ENCODE measurements at regions not wholly inside any gene's neighbourhood (a gene's known extent, or its start where the extent isn't known, plus 50 kb on each side); places are given as distances from the start of the nearest gene placed in this dataset.
"Not testable (repeated sequence)": the region's sequence is repeated elsewhere in the genome, so short reads cannot be mapped to it uniquely, and the experiment has no call there.

DNA sequence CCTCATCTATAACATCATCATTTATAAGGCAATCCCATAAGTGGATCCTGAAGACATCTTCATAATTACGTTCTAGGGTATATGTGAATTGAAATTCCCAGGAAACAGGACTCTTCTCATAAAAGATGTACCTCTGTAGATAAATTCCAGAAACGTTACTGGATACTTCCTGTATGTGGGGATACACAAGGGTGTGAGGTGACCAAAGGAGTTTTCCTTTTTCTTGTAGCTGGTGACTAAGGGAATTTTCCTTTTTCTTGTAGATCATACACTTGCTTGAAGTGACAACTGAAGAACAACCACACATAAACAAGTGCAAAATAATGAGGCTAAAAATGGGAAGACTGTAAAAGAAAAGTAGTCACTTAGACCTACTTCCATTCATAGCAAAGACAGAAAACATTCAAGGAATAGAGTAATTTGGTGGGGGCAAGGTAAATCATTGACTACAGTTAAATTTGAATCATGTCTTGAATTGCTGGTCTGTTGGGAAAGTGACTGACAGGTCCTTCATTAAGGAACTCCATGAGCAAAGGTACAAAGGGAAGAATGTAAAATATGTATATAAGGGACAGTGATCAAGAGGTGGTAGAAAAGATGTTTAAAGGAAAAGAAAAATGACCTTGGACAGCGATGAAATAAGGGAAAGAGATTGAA is 53.2 kb upstream of the UBE2E3 start:
- DNase-seq (ENCODE audit: low read depth) = no peak

DNA sequence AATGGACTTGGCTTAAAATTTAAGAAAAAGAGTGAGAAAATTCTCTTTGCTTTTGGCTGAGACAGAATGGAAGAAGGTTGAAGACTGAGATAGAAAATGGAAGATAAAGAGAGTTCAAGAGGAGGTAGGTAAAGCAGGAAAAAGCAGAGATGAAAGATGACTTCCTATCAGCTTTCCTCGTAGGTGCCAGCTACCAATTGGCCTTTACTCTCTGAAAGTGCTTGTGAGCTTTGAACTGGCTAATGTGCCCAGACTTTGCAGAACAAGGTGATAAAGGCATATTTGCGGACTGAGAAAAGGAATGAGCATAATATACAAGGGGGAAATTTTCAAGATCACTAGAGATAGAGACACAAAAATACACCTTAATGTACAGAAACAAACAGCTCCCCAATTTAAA is 54.7 kb upstream of the UBE2E3 start:
- DNase-seq (ENCODE audit: low read depth) = no peak

DNA sequence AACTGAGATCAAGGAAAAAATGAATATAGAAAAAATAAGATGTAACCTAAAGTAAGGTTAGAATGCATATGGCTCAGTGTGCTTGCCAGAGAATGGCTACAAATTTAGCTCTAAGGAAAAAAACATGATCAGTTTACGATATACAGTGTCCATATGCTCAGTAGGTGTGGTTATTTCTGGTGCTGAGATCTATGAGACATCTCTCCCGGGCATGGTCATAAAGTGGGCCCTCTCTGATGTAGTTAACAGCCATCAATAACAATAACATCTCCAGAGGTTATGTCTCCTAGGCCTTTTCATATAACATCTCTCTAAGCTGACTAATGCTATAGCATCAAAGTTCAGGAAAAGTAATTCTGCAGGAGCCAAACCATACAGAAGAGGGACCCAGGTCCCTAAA is 56.3 kb upstream of the UBE2E3 start:
- DNase-seq (ENCODE audit: low read depth) = no peak

DNA sequence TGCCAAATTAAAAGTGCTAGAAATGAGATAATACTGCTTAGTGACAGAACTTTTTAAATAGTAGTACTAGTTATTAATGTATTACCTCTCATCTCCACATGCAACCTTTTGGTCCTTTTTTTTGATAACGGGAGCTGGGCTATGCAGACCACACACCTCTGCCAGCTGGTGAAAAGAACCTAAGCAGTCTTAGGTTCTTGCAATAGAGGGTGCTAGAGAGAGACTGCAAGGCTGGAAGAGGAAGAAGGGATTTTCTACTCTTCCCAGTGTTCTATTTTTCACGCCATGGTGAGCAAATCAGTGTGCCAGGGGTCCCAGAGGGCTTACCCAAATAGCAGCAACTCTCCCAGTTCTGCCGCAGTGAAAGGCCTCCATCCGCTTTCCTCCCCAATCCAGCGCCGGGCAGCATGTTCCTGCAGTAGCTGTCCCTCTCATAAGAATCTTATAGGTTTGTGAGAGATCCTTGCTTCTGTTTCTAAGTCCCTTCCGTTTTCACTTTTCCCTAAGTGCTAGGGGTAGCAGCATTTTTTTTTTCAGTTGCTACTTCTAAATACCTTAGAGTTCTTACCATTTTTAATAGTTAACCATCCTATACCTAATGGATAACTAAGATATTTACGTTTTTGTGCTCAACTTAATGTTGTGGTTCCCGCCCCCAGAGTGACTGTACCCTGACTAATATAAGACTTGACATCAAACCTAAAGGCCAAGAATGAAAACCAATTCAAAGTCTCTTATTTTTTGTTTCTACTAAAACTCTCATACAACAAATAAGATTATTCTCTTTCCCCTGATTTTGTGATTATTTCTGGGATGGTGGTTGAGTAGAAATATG is 69.4 kb upstream of the UBE2E3 start:
- no peak for DNase-seq (ENCODE audit: low read depth)

DNA sequence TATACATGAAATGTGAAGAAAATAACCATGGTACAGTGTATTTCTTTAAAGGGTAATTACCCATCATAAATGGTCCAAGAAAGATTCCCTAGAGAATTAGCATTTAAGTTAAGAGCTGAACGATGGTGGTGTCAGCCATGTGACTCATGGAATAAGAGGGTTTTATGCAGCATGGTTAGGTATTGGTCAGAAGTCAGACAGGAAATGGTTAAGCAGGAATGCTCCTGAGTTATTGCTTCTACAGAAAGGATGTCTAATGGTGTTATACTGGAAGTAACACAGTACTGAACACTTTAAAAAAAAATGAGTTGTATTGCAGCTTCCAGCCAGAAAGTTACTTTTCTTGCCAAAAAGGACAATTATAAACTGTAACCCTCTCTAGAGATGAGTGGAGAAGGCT is 72.7 kb upstream of the UBE2E3 start:
- DNase-seq (ENCODE audit: low read depth) = no peak

DNA sequence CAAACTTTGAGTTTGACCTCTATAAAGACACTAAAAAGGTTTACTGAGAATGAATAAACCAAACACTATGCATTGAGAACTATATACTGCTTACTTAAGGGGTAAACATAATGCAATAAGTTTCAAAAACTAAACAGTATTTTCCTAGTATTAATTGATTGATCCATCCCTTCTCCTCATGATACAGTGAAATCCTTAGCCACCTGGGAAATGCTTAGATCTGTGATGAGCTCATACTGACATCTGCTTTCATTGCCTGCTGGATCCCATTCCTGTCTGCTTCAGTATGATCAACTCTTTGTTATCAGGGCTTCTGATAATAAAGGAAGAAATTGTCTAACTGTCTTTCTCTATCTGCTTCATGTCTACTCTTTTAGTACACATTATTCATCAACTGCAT is 74.9 kb upstream of the UBE2E3 start:
- no peak for DNase-seq (ENCODE audit: low read depth)

DNA sequence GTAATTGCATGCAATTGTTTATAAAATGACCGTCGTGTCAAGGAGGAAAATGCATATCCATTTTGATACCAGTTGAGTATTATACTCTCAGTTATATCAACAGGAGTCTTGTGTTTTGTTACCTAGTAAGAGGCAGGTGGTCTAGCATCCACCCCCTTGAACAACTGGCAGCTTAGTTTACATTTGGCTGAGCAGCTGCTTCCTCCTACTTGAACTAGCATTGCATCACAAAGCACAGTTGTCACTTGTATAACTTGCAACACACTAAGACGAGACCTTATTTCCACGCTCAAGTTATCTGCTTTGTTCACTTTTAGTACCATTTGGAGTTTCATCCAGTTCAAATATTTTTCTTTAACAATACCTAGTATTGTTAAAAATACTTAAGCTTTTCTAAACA is 75.4 kb upstream of the UBE2E3 start:
- DNase-seq (ENCODE audit: low read depth) = no peak

DNA sequence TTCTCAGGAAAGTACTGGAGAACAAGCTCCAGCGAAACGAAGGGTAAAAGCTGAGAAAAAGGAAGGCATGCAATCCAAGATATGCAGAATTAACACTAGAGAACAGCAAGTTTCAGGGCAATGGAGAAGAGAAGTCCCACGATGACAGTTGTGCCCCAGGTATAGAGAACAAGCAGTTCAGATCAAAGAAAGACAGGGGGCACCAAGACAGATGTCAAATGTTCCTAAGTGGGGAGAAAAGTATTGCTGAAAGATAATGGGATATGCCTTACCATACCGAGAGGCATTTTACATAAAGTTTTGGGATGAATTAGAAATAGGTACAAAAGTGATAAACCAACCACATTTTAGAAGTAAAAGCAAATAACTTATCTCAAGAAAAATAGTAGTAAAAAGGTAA is 79.1 kb upstream of the UBE2E3 start:
- DNase-seq (ENCODE audit: low read depth) = no peak

DNA sequence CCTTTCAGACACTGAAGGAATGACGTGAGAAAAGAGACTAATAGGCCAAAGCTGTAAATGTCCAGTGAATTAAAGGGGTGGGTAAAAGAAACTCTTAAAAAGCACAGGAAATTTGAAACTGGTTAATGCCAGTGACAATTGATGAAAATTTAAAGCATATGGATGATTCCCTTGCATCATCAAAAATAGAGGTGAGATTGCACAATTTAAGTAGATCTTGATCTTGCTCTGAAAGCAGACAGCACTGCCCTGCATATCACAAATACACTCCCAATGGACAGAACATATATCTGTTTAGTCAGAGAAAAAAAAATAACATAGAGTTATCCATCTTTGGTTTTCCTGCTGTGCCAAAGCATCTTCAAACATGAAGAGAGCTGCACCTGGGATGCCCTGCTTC is 86.7 kb upstream of the UBE2E3 start:
- no peak for DNase-seq (ENCODE audit: low read depth)

DNA sequence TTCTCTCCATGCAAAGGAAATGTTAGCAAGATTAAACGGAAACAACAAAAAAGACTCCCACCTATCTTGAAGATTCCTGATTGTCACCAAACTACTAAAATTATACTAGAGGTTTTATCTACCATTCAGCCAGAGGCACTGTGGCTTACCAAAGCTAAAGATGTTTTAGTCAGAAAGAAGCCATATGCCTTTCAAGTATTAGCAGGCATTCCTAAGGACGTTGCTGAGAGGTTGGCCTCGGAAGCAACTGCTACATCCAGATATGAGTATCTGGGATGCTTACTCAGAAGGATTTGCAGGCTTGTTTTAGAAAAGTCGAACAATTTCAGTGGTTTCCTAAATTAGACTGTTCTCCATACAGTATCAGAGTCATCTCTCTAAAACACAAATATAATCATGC is 88.3 kb upstream of the UBE2E3 start:
- no peak for DNase-seq (ENCODE audit: low read depth)

DNA sequence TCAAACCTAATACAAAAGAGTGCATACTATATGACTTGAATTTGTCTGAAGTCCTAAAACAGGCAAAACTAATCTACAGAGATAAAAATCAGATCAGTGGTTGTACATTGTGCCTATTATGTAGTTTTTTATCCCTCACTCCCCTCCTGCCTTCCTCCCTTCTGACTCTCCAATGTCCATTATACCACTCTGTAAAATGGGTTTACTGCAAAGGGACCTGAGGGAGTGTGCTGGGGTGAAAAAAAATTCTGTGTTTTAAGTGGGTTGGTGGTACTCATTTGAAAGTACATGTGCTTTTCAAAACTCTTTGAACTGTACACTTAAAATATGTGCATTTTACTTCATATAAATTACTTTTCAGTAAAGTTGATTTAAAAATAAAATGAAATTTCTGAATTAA is 89.0 kb upstream of the UBE2E3 start:
- no peak for DNase-seq (ENCODE audit: low read depth)

DNA sequence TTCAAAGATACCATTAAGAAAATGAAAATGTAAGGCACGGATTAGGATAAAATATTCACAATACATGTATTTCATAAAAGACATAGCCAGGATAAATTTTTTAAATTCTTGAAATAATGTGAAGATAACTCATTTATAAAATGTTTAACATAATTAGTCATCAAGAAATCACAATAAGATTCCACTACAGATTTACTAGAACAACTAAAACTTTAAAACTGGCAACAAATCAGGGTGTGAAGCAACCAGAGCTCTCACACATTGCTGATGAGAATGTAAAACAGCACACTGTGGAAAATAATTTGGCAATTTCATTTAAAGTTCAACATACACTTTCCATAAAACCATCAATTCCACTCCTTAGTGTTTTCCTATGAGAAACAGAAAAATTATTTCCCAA is 89.6 kb upstream of the UBE2E3 start:
- no peak for DNase-seq (ENCODE audit: low read depth)

DNA sequence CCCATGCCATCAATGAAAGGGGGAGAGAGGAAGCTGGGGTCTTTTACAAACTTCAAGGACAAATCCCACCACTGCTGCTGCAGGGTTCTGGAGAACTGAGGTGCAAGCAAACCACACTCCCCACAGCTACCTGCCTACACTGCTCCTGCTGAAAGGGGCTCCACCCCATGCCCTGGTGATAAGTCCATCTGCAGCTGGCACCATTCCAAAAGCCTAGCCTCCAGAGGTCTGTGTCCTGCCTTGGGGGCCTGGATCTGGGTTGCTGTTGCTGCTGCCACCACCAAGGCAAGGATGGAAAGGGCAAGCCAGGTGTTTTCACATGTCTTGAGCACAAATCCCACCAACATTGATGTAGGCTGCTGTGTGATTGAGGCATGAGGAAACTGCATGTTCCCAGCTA is 97.4 kb upstream of the UBE2E3 start:
- no peak for DNase-seq (ENCODE audit: low read depth)

DNA sequence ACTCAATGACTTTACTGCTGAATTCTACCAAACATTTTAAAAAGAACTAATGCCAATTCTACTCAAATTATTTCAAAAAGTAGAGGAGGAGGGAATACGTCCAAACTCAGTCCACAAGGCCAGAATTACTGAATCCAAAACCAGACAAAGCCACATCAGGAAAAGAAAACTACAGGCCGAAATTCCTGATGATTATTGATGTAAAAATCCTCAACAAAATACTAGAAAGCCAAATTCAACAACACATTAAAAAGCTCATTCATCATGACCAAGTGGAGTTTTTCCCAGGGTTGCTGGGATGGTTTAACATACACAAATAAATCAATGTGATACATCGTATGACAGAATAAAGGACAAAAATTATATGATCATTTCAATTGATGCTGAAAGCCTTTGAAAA is 103.9 kb upstream of the UBE2E3 start:
- DNase-seq (ENCODE audit: low read depth) = no peak

DNA sequence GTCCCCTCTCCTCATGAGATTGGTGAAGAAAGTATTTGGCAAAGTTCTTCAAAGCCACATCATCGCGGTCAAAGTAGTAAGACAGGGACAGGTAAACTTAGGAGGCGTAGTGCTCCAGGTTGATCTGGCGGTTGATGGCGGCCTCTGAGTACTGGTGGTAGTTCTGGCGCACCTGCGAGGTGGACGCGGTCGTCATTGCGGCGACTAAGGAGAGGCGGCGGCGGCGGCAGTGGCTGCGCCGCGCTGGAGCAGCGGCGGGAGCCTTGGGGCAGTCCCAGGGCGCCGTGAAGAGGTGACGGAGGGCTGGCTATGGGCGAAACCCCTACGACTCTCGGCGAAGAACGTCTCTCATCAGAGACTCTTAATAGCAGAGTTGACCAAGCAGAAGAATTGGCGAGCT is 107.2 kb upstream of the UBE2E3 start:
- no peak for DNase-seq (ENCODE audit: low read depth)

DNA sequence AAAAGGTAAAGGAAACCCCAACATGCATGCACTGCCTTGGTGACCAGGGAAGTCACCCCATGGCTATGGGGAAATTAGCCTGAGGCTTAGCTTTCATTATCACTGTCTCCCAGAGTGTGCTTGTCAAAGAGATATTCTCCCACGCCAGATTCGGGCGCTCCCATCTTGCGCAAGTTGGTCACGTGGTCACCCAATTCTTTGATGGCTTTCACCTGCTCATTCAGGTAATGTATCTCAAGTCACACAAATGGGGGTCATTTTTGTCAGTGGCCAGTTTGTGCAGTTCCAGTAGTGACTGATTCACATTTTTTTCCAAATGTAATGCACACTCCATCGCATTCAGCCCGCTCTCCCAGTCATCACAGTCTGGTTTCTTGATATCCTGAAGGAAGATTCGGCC is 107.6 kb upstream of the UBE2E3 start:
- DNase-seq (ENCODE audit: low read depth) = not testable (repeated sequence)

DNA sequence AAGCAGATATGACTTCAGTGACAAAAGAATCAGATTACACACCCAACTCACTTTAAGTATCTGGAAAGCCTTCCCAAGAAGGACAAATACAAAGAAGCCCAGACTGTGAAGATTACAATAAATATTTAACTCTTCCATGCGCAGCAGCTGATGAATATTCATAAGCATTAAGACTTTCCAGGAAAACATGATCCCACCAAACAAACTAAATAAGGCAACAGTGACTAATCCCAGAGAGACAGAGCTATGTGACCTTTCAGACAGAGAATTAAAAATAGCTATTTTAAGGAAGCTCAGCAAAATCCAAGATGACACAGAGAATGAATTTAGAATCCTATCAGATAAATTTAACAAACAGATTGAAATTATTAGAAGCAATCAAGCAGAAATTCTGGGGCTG is 108.2 kb upstream of the UBE2E3 start:
- DNase-seq (ENCODE audit: low read depth) = no peak

DNA sequence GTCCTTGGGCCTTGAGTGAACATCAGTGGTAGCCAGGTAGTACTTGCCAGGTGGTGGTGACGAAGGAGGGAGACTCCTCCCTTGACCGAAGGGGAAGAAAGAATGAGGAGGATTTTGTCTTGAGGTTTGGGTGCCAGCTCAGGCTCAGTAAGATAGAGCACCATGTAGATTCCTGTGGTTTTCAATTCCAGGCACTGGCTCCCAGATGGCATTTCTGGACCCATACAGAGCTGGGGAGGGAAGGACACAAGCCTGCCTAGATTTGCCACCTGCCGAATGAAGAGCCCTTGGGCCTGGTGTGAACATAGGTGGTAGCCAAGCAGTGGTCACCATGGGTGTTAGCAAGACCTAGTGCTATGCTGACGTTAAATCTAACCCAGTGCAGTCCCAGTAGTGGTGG is 108.8 kb upstream of the UBE2E3 start:
- DNase-seq (ENCODE audit: low read depth) = no peak

DNA sequence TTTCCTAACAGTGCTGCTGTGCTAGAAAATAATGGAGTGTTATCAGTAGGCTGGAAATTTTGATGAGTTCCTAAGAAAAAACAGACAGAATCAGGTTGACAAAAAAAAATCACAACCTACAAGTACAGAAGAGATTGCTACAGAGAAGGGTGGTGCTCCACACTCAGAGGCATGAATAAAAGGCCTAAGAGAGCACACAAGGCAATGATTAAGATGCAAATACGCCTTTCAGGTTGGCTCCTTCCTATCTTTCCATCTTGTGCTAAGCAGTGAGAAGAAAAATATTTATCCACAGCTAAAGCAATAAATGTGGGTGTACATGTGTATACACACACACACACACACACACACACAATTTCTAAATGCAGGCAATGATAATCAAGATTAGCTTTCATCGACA is 130.6 kb upstream of the UBE2E3 start:
- DNase-seq (ENCODE audit: low read depth) = no peak

DNA sequence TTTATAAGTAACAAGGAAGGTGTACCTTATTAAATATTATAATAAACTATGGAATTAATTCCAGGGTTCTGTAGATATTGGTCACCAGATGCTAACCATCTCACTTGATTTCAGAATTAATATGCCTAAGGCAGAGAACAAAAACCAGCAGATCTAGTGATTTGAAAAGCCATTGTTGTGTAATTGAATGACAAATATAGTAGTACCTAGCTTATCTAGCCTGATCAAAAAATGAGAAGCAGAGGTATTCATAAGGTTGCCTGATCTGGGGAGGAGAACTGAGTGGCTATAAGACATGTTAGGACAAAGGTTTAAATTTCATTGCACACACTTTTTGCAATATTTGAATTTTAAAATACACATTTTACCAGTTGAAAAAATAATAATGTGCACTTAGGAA is 132.0 kb upstream of the UBE2E3 start:
- DNase-seq (ENCODE audit: low read depth) = no peak

DNA sequence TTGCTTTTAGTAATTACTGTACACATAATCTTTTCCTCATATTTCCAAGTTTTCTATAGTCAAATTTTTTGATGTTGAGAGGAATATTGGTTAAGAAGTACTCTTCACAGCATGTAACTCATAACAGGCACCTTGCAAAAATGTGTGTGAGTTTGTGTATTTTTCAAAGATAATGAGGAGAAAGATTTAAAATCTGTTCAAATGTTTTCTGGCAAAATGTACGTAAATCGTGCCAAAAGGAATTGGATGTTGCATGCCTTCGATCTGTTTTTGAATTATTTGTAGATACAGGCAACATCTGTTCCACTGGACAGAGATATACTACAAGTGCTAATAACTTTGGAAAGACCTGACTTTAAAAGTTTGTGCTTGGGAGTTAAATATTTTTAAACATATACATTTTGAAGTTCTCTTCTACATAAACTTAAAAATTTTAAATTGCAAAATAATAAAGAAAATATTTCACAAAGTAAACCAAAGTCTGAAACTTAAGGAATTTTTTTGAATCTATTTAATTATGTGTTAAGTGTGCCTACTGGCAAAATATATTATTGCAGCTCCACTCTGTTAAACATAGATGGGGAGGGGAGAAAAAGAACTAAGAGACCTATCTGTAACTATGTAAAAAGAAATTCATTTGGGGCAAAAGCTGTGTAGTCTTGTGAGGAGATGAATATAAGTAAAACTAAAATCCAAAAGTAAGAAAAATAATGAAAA is 133.5 kb upstream of the UBE2E3 start:
- no peak for DNase-seq (ENCODE audit: low read depth)

DNA sequence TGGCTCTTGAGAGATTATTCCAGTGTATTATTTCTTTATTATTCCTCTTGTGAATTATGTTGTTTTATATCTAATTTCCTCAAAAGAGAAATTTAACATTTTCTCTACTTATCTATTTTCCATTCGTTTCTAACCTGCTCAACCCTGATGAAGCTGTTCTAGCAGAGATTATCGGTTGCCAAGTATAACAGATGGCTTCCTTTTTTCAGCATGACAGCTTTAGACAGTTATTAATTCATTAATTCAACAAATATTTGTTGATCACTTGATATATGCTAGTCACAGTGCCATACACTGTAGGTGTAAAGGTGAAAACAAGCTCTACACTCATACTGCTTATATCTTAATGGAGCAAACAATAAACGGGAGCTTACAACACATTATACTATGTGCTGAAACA is 137.9 kb upstream of the UBE2E3 start:
- DNase-seq (ENCODE audit: low read depth) = no peak

DNA sequence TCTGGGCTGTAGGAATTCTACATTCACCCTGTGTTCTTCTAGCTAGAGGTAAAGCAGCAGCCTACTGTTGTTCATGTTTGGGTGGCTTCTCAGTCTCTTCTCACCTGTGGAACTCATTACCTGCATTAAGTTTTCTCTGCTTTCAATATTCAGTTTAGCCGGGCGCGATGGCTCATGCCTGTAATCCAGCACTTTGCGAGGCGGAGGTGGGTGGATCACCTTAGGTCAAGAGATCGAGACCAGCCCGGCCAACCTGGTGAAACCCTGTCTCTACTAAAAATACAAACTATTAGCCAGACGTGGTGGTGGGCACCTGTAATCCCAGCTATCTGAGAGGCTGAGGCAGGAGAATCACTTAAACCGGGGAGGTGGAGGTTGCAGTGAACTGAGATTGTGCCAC is 139.8 kb upstream of the UBE2E3 start:
- DNase-seq (ENCODE audit: low read depth) = no peak

Data from activated T-helper 9 cell treated with anti-CD3 and anti-CD28 coated beads, Interleukin-2, amount 50 U/mL, for 16 hours (primary cell).